SK-N-SH treated with all-trans-retinoic acid at 6 μM for 48 hours (cell line): ENCODE measurements at regions not wholly inside any gene's neighbourhood (a gene's known extent, or its start where the extent isn't known, plus 50 kb on each side); places are given as distances from the start of the nearest gene placed in this dataset.

Experiments
- ATAC-seq: fragments of 200-7000 bp; cut with Tn5 transposase; 3 replicates; pipeline ENCODE4 v1.9.1; 2020; ENCODE audit warnings: mild to moderate bottlenecking, moderate library complexity
- BACH2 ChIP-seq: fragments of 250-450 bp; sonication (Bioruptor Pico); IDR thresholded peaks from 2 replicates; pipeline ENCODE4 v1.9.0; 2021; ENCODE audit warnings: mild to moderate bottlenecking, borderline replicate concordance
- CSDC2 ChIP-seq: fragments of 250-450 bp; sonication (Bioruptor Pico); IDR thresholded peaks from 2 replicates; pipeline ENCODE4 v1.5.0; 2020; ENCODE audit warnings: mild to moderate bottlenecking, moderate library complexity
- ESRRG ChIP-seq: fragments of 250-450 bp; sonication (Bioruptor Pico); IDR thresholded peaks from 2 replicates; pipeline ENCODE4 v1.6.1; 2021; ENCODE audit warnings: mild to moderate bottlenecking
- GLIS3 ChIP-seq: fragments of 250-450 bp; sonication (Bioruptor Pico); IDR thresholded peaks from 2 replicates; pipeline ENCODE4 v1.5.0; 2020; ENCODE audit warnings: mild to moderate bottlenecking, moderate library complexity
- ISL1 ChIP-seq: fragments of 250-450 bp; sonication (Bioruptor Pico); IDR thresholded peaks from 2 replicates; pipeline ENCODE4 v2.1.2; 2022; ENCODE audit warnings: mild to moderate bottlenecking, moderate library complexity
- OSR1 ChIP-seq: fragments of 250-450 bp; sonication (Bioruptor Pico); IDR thresholded peaks from 2 replicates; pipeline ENCODE4 v1.8.0; 2022; ENCODE audit warnings: moderate library complexity, mild to moderate bottlenecking, inconsistent platforms
- PPARA ChIP-seq: fragments of 250-450 bp; sonication (Bioruptor Pico); IDR thresholded peaks from 2 replicates; pipeline ENCODE4 v1.5.0; 2020; ENCODE audit warnings: mild to moderate bottlenecking, borderline replicate concordance
- RARB ChIP-seq: fragments of 250-450 bp; sonication (Bioruptor Pico); IDR thresholded peaks from 2 replicates; pipeline ENCODE4 v1.8.0; 2021; ENCODE audit warnings: mild to moderate bottlenecking, moderate library complexity
- SNAI2 ChIP-seq: fragments of 250-450 bp; sonication (Bioruptor Pico); IDR thresholded peaks from 2 replicates; pipeline ENCODE4 v1.5.0; 2020; ENCODE audit warnings: mild to moderate bottlenecking, moderate library complexity
- TCF4 ChIP-seq: fragments of 250-450 bp; sonication (Bioruptor Pico); IDR thresholded peaks from 2 replicates; pipeline ENCODE4 v1.8.0; 2021; ENCODE audit warnings: mild to moderate bottlenecking, moderate library complexity, borderline replicate concordance
- TOX ChIP-seq: fragments of 250-450 bp; sonication (Bioruptor Pico); IDR thresholded peaks from 2 replicates; pipeline ENCODE4 v1.8.0; 2021; ENCODE audit warnings: mild to moderate bottlenecking, moderate library complexity, borderline replicate concordance
- ZC3H10 ChIP-seq: fragments of 250-450 bp; sonication (Bioruptor Pico); IDR thresholded peaks from 2 replicates; pipeline ENCODE4 v1.5.1; 2021; ENCODE audit warnings: mild to moderate bottlenecking, moderate library complexity
- ZFP3 ChIP-seq: fragments of 250-450 bp; sonication (Bioruptor Pico); IDR thresholded peaks from 2 replicates; pipeline ENCODE4 v1.5.0; 2020; ENCODE audit warnings: mild to moderate bottlenecking, moderate library complexity
- ZFP30 ChIP-seq: fragments of 450-650 bp; formaldehyde crosslinking; IDR thresholded peaks from 2 replicates; pipeline ENCODE4 v1.5.0; 2022; ENCODE audit warnings: mild to moderate bottlenecking, moderate library complexity
- ZNF565 ChIP-seq: fragments of 450-650 bp; formaldehyde crosslinking; conservative IDR thresholded peaks from 2 replicates; pipeline ENCODE4 v1.5.0; 2020; ENCODE audit warnings: low read depth, mild to moderate bottlenecking, moderate library complexity
- ZNF70 ChIP-seq: fragments of 450-650 bp; formaldehyde crosslinking; IDR thresholded peaks from 2 replicates; pipeline ENCODE4 v1.5.0; 2020; ENCODE audit warnings: mild to moderate bottlenecking, moderate library complexity
- ZNF8 ChIP-seq: fragments of 450-650 bp; formaldehyde crosslinking; IDR thresholded peaks from 2 replicates; pipeline ENCODE4 v1.5.0; 2020; ENCODE audit warnings: mild to moderate bottlenecking, moderate library complexity
- TF ChIP-seq, protein P1 (sequence below): fragments of 250-450 bp; sonication (Bioruptor Pico); IDR thresholded peaks from 2 replicates; pipeline ENCODE4 v1.5.0; 2020; ENCODE audit warnings: mild to moderate bottlenecking, moderate library complexity
- TF ChIP-seq, protein P2 (sequence below): fragments of 250-450 bp; sonication (Bioruptor Pico); IDR thresholded peaks from 2 replicates; pipeline ENCODE4 v1.5.1; 2021; ENCODE audit warnings: mild to moderate bottlenecking, moderate library complexity
- TF ChIP-seq, protein P3 (sequence below): fragments of 250-450 bp; sonication (Bioruptor Pico); IDR thresholded peaks from 2 replicates; pipeline ENCODE4 v1.8.0; 2020; ENCODE audit warnings: mild to moderate bottlenecking, moderate library complexity, borderline replicate concordance
- TF ChIP-seq, protein P4 (sequence below): fragments of 250-450 bp; sonication (Bioruptor Pico); IDR thresholded peaks from 2 replicates; pipeline ENCODE4 v1.8.0; 2021; ENCODE audit warnings: low read depth, mild to moderate bottlenecking, moderate library complexity, borderline replicate concordance
- TF ChIP-seq, protein P5 (sequence below): fragments of 250-450 bp; sonication (Bioruptor Pico); IDR thresholded peaks from 2 replicates; pipeline ENCODE4 v1.5.1; 2020; ENCODE audit warnings: low read depth, mild to moderate bottlenecking, moderate library complexity

DNA sequence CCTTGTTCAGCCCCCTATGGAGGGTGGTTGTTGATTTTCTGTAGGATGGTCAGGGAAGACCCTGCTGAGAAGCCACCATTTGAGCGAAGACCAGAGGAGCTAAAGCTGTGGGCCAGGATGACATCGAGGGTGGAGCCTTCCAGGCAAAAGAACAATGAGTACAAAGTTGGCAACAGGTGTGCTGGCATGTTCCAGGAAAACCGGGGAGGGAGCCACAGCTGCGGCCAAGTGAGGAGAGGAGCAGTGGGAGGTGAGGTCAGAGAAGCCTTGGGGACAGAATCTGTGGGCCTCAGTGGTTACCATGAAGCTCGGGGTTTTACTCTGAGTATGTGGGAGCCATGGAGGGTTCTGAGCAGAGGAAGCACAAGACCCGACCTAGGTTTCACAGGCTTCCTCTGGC, 75.6 kb upstream of the ZNF479 start:
- ATAC-seq: no peak
- TF ChIP-seq, protein P1, sequence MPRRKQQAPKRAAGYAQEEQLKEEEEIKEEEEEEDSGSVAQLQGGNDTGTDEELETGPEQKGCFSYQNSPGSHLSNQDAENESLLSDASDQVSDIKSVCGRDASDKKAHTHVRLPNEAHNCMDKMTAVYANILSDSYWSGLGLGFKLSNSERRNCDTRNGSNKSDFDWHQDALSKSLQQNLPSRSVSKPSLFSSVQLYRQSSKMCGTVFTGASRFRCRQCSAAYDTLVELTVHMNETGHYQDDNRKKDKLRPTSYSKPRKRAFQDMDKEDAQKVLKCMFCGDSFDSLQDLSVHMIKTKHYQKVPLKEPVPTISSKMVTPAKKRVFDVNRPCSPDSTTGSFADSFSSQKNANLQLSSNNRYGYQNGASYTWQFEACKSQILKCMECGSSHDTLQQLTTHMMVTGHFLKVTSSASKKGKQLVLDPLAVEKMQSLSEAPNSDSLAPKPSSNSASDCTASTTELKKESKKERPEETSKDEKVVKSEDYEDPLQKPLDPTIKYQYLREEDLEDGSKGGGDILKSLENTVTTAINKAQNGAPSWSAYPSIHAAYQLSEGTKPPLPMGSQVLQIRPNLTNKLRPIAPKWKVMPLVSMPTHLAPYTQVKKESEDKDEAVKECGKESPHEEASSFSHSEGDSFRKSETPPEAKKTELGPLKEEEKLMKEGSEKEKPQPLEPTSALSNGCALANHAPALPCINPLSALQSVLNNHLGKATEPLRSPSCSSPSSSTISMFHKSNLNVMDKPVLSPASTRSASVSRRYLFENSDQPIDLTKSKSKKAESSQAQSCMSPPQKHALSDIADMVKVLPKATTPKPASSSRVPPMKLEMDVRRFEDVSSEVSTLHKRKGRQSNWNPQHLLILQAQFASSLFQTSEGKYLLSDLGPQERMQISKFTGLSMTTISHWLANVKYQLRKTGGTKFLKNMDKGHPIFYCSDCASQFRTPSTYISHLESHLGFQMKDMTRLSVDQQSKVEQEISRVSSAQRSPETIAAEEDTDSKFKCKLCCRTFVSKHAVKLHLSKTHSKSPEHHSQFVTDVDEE: no peak
- TF ChIP-seq, protein P2, sequence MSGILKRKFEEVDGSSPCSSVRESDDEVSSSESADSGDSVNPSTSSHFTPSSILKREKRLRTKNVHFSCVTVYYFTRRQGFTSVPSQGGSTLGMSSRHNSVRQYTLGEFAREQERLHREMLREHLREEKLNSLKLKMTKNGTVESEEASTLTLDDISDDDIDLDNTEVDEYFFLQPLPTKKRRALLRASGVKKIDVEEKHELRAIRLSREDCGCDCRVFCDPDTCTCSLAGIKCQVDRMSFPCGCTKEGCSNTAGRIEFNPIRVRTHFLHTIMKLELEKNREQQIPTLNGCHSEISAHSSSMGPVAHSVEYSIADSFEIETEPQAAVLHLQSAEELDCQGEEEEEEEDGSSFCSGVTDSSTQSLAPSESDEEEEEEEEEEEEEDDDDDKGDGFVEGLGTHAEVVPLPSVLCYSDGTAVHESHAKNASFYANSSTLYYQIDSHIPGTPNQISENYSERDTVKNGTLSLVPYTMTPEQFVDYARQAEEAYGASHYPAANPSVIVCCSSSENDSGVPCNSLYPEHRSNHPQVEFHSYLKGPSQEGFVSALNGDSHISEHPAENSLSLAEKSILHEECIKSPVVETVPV (CRISPR knock-in tag): no peak
- TF ChIP-seq GLIS3 (CRISPR knock-in tag): no peak
- TF ChIP-seq ZFP30 (CRISPR knock-in tag): no peak
- TF ChIP-seq PPARA: no peak
- TF ChIP-seq ISL1 (CRISPR knock-in tag): no peak
- TF ChIP-seq CSDC2: no peak
- TF ChIP-seq, protein P3, sequence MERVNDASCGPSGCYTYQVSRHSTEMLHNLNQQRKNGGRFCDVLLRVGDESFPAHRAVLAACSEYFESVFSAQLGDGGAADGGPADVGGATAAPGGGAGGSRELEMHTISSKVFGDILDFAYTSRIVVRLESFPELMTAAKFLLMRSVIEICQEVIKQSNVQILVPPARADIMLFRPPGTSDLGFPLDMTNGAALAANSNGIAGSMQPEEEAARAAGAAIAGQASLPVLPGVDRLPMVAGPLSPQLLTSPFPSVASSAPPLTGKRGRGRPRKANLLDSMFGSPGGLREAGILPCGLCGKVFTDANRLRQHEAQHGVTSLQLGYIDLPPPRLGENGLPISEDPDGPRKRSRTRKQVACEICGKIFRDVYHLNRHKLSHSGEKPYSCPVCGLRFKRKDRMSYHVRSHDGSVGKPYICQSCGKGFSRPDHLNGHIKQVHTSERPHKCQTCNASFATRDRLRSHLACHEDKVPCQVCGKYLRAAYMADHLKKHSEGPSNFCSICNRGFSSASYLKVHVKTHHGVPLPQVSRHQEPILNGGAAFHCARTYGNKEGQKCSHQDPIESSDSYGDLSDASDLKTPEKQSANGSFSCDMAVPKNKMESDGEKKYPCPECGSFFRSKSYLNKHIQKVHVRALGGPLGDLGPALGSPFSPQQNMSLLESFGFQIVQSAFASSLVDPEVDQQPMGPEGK (CRISPR knock-in tag): no peak
- no peak for TF ChIP-seq ZC3H10
- TF ChIP-seq TCF4 (CRISPR knock-in tag): no peak
- TF ChIP-seq ZFP3 (CRISPR knock-in tag): no peak
- TF ChIP-seq, protein P4, sequence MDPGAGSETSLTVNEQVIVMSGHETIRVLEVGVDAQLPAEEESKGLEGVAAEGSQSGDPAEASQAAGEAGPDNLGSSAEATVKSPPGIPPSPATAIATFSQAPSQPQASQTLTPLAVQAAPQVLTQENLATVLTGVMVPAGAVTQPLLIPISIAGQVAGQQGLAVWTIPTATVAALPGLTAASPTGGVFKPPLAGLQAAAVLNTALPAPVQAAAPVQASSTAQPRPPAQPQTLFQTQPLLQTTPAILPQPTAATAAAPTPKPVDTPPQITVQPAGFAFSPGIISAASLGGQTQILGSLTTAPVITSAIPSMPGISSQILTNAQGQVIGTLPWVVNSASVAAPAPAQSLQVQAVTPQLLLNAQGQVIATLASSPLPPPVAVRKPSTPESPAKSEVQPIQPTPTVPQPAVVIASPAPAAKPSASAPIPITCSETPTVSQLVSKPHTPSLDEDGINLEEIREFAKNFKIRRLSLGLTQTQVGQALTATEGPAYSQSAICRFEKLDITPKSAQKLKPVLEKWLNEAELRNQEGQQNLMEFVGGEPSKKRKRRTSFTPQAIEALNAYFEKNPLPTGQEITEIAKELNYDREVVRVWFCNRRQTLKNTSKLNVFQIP (CRISPR knock-in tag): no peak
- no peak for TF ChIP-seq SNAI2 (CRISPR knock-in tag)
- TF ChIP-seq OSR1 (CRISPR knock-in tag): no peak
- no peak for TF ChIP-seq TOX (CRISPR knock-in tag)

DNA sequence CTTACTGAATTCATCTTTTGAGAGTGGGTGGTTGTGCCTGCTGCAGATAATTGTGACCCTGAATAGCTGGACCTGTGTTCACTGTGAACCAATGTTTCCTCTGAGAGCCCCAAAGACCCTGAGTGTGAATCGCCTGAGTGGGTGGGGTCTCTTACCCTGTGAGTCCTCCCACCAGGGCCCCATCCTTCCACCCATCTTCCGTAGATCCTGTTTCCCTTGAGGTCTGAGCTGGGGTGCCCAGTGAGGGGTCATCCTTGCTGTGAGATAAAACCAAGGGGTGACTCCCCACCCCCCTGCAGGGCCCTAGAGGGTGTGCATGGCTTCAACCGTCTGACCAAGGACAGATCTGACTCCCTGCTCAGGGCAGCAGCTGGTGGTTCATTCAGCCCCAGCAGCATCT, 78.0 kb upstream of the ZNF479 start:
- TF ChIP-seq CSDC2 (no peak), ZFP30 (CRISPR knock-in tag) (no peak), GLIS3 (CRISPR knock-in tag) (no peak), ISL1 (CRISPR knock-in tag) (no peak), RARB (CRISPR knock-in tag) (no peak), ZFP3 (CRISPR knock-in tag) (no peak), TCF4 (CRISPR knock-in tag) (no peak), BACH2 (no peak), ZNF8 (no peak)
- ATAC-seq: no peak

DNA sequence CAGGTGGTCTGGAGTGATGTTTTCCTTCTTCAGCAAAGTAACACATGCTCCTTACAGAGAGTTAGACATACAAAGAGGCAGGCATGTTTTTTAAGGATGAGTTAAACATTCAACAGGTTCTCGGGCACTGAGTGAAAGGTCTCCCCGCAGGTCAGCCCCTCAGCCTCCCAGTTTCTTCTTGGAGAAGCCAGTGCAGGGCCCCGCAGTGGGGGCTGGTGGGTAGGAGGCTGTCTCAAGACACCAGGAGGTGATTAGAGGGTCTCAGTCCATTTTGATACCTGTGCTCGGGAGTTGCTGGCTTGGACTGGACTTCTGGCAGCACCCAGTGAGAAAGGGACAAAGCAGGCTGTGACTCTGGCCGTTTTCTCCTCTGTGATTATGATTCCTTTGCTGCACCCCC, 78.6 kb upstream of the ZNF479 start:
- ATAC-seq: no peak
- TF ChIP-seq ZC3H10: no peak
- TF ChIP-seq, protein P3 (CRISPR knock-in tag): no peak
- TF ChIP-seq SNAI2 (CRISPR knock-in tag): no peak
- TF ChIP-seq RARB (CRISPR knock-in tag): no peak
- no peak for TF ChIP-seq OSR1 (CRISPR knock-in tag)
- no peak for TF ChIP-seq ESRRG
- TF ChIP-seq ZNF70 (CRISPR knock-in tag): no peak
- TF ChIP-seq ZFP3 (CRISPR knock-in tag): no peak
- no peak for TF ChIP-seq BACH2
- TF ChIP-seq, protein P4 (CRISPR knock-in tag): no peak
- TF ChIP-seq TCF4 (CRISPR knock-in tag): no peak
- no peak for TF ChIP-seq TOX (CRISPR knock-in tag)
- no peak for TF ChIP-seq ISL1 (CRISPR knock-in tag)
- TF ChIP-seq CSDC2: no peak
- no peak for TF ChIP-seq PPARA
- TF ChIP-seq ZNF565 (CRISPR knock-in tag): no peak
- TF ChIP-seq, protein P5, sequence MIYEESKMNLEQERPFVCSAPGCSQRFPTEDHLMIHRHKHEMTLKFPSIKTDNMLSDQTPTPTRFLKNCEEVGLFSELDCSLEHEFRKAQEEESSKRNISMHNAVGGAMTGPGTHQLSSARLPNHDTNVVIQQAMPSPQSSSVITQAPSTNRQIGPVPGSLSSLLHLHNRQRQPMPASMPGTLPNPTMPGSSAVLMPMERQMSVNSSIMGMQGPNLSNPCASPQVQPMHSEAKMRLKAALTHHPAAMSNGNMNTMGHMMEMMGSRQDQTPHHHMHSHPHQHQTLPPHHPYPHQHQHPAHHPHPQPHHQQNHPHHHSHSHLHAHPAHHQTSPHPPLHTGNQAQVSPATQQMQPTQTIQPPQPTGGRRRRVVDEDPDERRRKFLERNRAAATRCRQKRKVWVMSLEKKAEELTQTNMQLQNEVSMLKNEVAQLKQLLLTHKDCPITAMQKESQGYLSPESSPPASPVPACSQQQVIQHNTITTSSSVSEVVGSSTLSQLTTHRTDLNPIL (CRISPR knock-in tag): no peak
- TF ChIP-seq ZFP30 (CRISPR knock-in tag): no peak
- TF ChIP-seq, protein P2 (CRISPR knock-in tag): no peak
